Uterus (tissue), 3 donors: ENCODE measurements at regions not wholly inside any gene's neighbourhood (a gene's known extent, or its start where the extent isn't known, plus 50 kb on each side); places are given as distances from the start of the nearest gene placed in this dataset.

Source experiments
- DNase-seq, 2 donors: peaks; one replicate each; pipeline ENCODE4 v3.0.0-alpha.2; 2019 to 2020
- H3K27ac ChIP-seq, 2 donors: fragments of 200-600 bp; sonication (generic); 1 replicate in 1 of 2; 2 replicates in 1 of 2; pipeline ENCODE4 v1.5.1; 2016 to 2018
- H3K27me3 ChIP-seq, 2 donors: fragments of 200-600 bp; sonication (generic); one replicate each; pipeline ENCODE4 v1.5.1; 2018 to 2019; ENCODE audit warnings: control low read depth in 1 of 2
- H3K36me3 ChIP-seq, 2 donors: fragments of 200-600 bp; sonication (generic); one replicate each; pipeline ENCODE4 v1.5.1; 2019; ENCODE audit warnings: control low read depth in 1 of 2
- H3K4me1 ChIP-seq, 2 donors: fragments of 200-600 bp; sonication (generic); one replicate each; pipeline ENCODE4 v1.5.1; 2018 to 2019; ENCODE audit warnings: control low read depth in 1 of 2
- H3K4me3 ChIP-seq, 2 donors: fragments of 200-600 bp; sonication (generic); 1 replicate in 1 of 2; 2 replicates in 1 of 2; pipeline ENCODE4 v1.5.1; 2018 to 2019; ENCODE audit warnings: mild to moderate bottlenecking in 1 of 2
- H3K9me3 ChIP-seq, 2 donors: fragments of 200-600 bp; sonication (generic); one replicate each; pipeline ENCODE4 v1.5.1; 2019; ENCODE audit warnings: control low read depth in 1 of 2
- CTCF ChIP-seq, 4 experiments: fragments of 200-600 bp in 2 of 4; fragments of 450-650 bp in 2 of 4; sonication (generic) in 2 of 4; IDR thresholded peaks; one replicate each; pipeline ENCODE4 v1.5.1; 2016 to 2019; ENCODE audit warnings: antibody characterized with exemption in 4 of 4, mild to moderate bottlenecking in 2 of 4, moderate library complexity in 1 of 4
- POLR2A ChIP-seq, 2 donors: fragments of 450-650 bp; IDR thresholded peaks; one replicate each; pipeline ENCODE4 v1.6.1; 2016; ENCODE audit warnings: antibody characterized with exemption in 2 of 2, mild to moderate bottlenecking in 1 of 2, moderate library complexity in 1 of 2
- intact Hi-C: fragments of 100-400 bp; cut with DNase I; formaldehyde crosslinking; loops from one replicate; pipeline ENCODE4 v1.15.1; 2023; ENCODE audit warnings: low total_unique reads
- donor health status: DM: yes; HTN: yes; CAD: no.

DNA sequence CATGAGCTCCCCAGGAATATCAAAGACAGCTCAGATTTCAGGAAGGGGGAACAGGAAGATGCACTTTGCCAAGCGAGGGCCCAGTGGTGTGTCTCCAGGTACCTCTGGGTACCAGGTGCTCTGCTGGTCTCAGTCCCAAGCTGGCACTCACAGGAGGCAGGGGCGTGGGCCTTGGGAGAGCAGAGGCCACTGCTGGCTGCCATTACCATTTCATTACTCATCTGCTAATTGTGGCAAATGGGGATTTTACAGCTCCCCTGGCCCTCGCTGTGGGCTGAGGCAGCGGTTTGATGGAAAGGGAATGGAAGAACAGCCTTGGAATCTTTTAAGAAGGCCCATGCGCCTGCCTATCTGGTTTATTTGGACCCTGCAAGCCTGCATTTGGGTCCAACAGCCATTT lies 192.0 kb upstream of the NAV2 start:
- Histone ChIP-seq H3K27me3 (no peaks in the 10 kb centered on the region), H3K4me1 (no peaks in the 10 kb centered on the region), H3K36me3 (no peaks in the 10 kb centered on the region), H3K9me3 (no peaks in the 10 kb centered on the region), H3K27ac (no peak overlapping the region), H3K4me3 (no peak overlapping the region)
- TF ChIP-seq CTCF (IDR thresholded peaks at IDR 0.05): no peak
- TF ChIP-seq POLR2A (IDR thresholded peaks at IDR 0.05): no peak
- DNase-seq: no peak
- intact Hi-C loops: no loop called here

DNA sequence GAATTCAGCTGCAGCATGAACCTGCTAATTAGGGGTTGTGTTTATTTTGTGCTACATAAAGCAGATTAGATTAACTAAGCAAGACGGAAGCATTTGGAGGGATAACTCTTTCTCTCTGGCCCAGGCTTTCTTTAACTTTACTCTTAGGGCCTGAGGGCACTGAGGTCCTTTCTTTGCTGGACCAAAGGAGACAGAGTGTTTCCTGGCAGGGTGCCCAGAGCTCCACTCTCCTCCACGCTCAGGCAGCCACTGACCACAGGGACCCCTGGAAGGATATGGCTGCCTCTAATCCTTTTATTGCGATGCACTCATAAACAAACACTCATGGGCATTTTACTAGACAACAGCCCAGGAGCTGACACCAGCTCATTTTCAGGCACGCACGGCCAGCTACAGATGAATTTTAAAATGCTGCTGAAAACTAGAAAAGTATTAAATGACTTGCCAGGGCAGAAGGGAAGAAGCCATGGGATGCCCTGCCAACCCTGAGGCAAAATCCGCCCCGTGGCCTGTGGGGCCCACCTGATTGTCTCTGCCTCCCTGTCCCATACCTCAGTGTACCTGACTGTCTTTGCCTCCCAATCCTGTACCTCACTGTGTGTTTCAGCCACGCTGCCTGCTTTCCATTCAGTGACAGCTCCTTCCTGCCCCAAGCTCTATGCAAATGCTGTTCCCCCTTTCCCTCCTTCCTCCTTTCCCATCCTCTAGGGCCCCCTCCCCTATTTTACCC lies 192.6 kb upstream of the NAV2 start:
- TF ChIP-seq POLR2A (IDR thresholded peaks at IDR 0.05): no peak
- no peak for TF ChIP-seq CTCF (IDR thresholded peaks at IDR 0.05)
- no peak overlapping the region for H3K4me3 ChIP-seq
- no peaks in the 10 kb centered on the region for H3K36me3 ChIP-seq
- H3K27me3 ChIP-seq: no peaks in the 10 kb centered on the region
- intact Hi-C loops: no loop called here
- H3K27ac ChIP-seq: no peak overlapping the region
- no peak for DNase-seq
- H3K4me1 ChIP-seq: no peaks in the 10 kb centered on the region
- no peaks in the 10 kb centered on the region for H3K9me3 ChIP-seq

GRCh38 chr11:19519353-19519752 lies 193.3 kb upstream of the NAV2 start:
- intact Hi-C loops: no loop called here
- TF ChIP-seq CTCF (IDR thresholded peaks at IDR 0.05): no peak
- TF ChIP-seq POLR2A (IDR thresholded peaks at IDR 0.05): no peak
- H3K27me3 ChIP-seq: no peaks in the 10 kb centered on the region
- H3K4me3 ChIP-seq: no peak overlapping the region
- no peaks in the 10 kb centered on the region for H3K9me3 ChIP-seq
- no peak for DNase-seq
- no peaks in the 10 kb centered on the region for H3K36me3 ChIP-seq
- H3K4me1 ChIP-seq: no peaks in the 10 kb centered on the region
- H3K27ac ChIP-seq: no peak overlapping the region

GRCh38 chr11:19513253-19513652 lies 199.4 kb upstream of the NAV2 start:
- Histone ChIP-seq H3K9me3 (no peaks in the 10 kb centered on the region), H3K4me3 (no peak overlapping the region), H3K27ac (no peak overlapping the region), H3K27me3 (no peaks in the 10 kb centered on the region), H3K4me1 (no peaks in the 10 kb centered on the region), H3K36me3 (no peaks in the 10 kb centered on the region)
- TF ChIP-seq POLR2A (IDR thresholded peaks at IDR 0.05) (no peak), CTCF (IDR thresholded peaks at IDR 0.05) (no peak)
- intact Hi-C loops: no loop called here
- DNase-seq: no peak

GRCh38 chr11:19512618-19513017 lies 200.0 kb upstream of the NAV2 start:
- no peak overlapping the region for H3K27ac ChIP-seq

More at GRCh38 chr11:19512618-19513017, 200.0 kb upstream of the NAV2 start:
- intact Hi-C loops: no loop called here
- TF ChIP-seq CTCF (IDR thresholded peaks at IDR 0.05) (no peak), POLR2A (IDR thresholded peaks at IDR 0.05) (no peak)
- Histone ChIP-seq H3K27me3 (no peaks in the 10 kb centered on the region), H3K9me3 (no peaks in the 10 kb centered on the region), H3K4me3 (no peak overlapping the region), H3K36me3 (no peaks in the 10 kb centered on the region), H3K4me1 (no peaks in the 10 kb centered on the region)
- DNase-seq: no peak
